Stimulated activated CD8-positive, alpha-beta memory T cell treated with anti-CD3 and anti-CD28 coated beads, Interleukin-4, amount 100 ng/mL, for 1 hour (primary cell): ENCODE measurements at regions not wholly inside any gene's neighbourhood (a gene's known extent, or its start where the extent isn't known, plus 50 kb on each side); places are given as distances from the start of the nearest gene placed in this dataset.
"Not testable (repeated sequence)": the region's sequence is repeated elsewhere in the genome, so short reads cannot be mapped to it uniquely, and the experiment has no call there.

Source experiments
- DNase-seq, 2 donors: peaks; one replicate each; pipeline ENCODE4 v3.0.0-alpha.2; 2020; ENCODE audit warnings: low read depth in 2 of 2, low spot score in 1 of 2

- no peak for DNase-seq
Observed at GRCh38 chr15:39016706-39017105, 452.1 kb upstream of the RASGRP1 start.

GRCh38 chr15:39018966-39019365 lies 454.4 kb upstream of the RASGRP1 start:
- no peak for DNase-seq

GRCh38 chr15:39021341-39021740 lies 456.7 kb upstream of the RASGRP1 start:
- no peak for DNase-seq

GRCh38 chr15:39022532-39023305 lies 458.1 kb upstream of the RASGRP1 start:
- DNase-seq, result no peak

GRCh38 chr15:39025321-39025720 lies 460.7 kb upstream of the RASGRP1 start:
- DNase-seq, result no peak

- DNase-seq, result no peak
Observed at GRCh38 chr15:39025881-39026280, 461.3 kb upstream of the RASGRP1 start.

GRCh38 chr15:39028069-39028468 lies 463.5 kb upstream of the RASGRP1 start:
- no peak for DNase-seq

GRCh38 chr15:39029741-39030140 lies 465.1 kb upstream of the RASGRP1 start:
- DNase-seq, result no peak

GRCh38 chr15:39030291-39031070 lies 465.9 kb upstream of the RASGRP1 start:
- no peak for DNase-seq

- no peak for DNase-seq
Observed at GRCh38 chr15:39031596-39031995, 467.0 kb upstream of the RASGRP1 start.

GRCh38 chr15:39034816-39035215 lies 470.2 kb upstream of the RASGRP1 start:
- DNase-seq, result no peak

GRCh38 chr15:39037611-39038010 lies 473.0 kb upstream of the RASGRP1 start:
- not testable (repeated sequence) for DNase-seq

GRCh38 chr15:39040861-39041260 lies 476.2 kb upstream of the RASGRP1 start:
- DNase-seq, result no peak

GRCh38 chr15:39041979-39042495 lies 477.4 kb upstream of the RASGRP1 start:
- DNase-seq, result no peak

GRCh38 chr15:39051626-39052322 lies 487.2 kb upstream of the RASGRP1 start:
- no peak for DNase-seq

GRCh38 chr15:39052323-39052705 lies 487.7 kb upstream of the RASGRP1 start:
- no peak for DNase-seq

GRCh38 chr15:39053480-39053879 lies 488.9 kb upstream of the RASGRP1 start:
- no peak for DNase-seq

GRCh38 chr15:39054128-39054732 lies 489.6 kb upstream of the RASGRP1 start:
- no peak for DNase-seq

GRCh38 chr15:39056357-39056756 lies 491.7 kb upstream of the RASGRP1 start:
- DNase-seq, result no peak

- no peak for DNase-seq
Observed at GRCh38 chr15:39058351-39059131, 493.9 kb upstream of the RASGRP1 start.
